ENCODE measurements at regions not wholly inside any gene's neighbourhood (a gene's known extent, or its start where the extent isn't known, plus 50 kb on each side); places are given as distances from the start of the nearest gene placed in this dataset.

GRCh38 chr5:133853646-133854365 lies 114.6 kb downstream of the C5orf15 start:
- DNase-seq, result no peak

- DNase-seq, result no peak
Measured at GRCh38 chr5:133851521-133851920, 116.9 kb downstream of the C5orf15 start.

DNA sequence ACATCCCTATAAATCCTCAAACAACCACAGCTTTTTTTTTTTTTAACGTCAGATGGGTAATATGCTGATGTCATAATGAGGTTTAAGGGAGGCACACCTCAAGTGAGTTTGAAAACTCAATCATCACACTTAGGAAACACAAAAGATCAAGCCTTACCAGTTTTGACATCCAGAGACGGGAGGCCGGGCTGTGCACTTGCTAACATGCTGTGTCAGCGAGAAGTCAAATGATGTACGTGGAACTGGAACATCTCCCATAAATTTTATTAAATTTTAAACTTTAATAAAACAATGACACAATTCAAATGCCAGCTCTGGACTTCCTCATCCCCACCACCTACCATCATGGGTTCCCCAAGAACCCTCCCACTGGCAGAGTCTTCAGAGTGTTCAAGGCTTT lies 117.6 kb downstream of the C5orf15 start:
- DNase-seq, result no peak

- DNase-seq, result no peak
Measured at GRCh38 chr5:133849116-133849515, 119.3 kb downstream of the C5orf15 start.

- DNase-seq, result no peak
Measured at GRCh38 chr5:133848341-133848811, 120.0 kb downstream of the C5orf15 start.

DNA sequence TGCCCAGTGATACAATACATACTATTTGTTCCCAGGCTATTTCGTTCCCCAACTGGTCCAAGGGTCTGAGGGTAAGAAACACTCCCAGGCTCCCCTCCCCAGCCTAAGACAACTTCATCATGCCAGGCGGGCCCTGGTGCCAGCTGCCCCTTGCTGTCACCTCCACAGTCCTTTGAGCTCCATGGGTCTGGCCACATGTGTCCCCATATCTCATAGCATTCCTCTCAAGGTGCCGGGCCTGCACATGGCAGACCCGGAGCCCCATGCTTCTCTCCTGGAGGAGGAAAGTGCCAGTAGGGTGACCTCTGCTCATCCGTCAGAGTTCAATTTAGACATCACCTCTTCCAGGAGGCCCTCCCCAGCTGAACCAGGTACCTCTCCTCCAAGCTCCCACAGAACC lies 120.5 kb downstream of the C5orf15 start:
- no peak for DNase-seq

DNA sequence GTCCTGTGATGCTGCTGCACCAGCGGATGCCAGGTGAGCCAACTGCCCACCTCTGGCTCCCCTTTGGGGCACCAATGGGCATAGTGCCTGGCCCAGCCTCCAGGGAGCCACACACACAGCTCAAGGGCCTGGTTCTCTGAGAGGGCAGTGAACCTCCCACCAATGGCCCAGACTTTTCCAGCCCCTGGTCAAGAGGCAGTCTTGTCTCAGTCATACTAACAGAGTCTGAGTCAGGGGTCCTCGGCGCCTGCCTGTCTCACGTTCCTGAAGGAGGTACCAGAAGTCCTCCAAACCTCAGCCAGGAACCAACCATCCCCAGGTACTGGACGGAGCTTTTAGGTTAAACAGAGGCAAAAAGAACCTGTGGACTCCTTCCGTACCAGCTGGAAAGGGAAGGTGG lies 121.1 kb downstream of the C5orf15 start:
- DNase-seq, result no peak

GRCh38 chr5:133846478-133847226 lies 121.8 kb downstream of the C5orf15 start:
- no peak for DNase-seq

GRCh38 chr5:133845271-133845670 lies 123.2 kb downstream of the C5orf15 start:
- no peak for DNase-seq

GRCh38 chr5:133844836-133845235 lies 123.6 kb downstream of the C5orf15 start:
- DNase-seq, result no peak

- no peak for DNase-seq
Measured at GRCh38 chr5:133843911-133844310, 124.5 kb downstream of the C5orf15 start.

DNA sequence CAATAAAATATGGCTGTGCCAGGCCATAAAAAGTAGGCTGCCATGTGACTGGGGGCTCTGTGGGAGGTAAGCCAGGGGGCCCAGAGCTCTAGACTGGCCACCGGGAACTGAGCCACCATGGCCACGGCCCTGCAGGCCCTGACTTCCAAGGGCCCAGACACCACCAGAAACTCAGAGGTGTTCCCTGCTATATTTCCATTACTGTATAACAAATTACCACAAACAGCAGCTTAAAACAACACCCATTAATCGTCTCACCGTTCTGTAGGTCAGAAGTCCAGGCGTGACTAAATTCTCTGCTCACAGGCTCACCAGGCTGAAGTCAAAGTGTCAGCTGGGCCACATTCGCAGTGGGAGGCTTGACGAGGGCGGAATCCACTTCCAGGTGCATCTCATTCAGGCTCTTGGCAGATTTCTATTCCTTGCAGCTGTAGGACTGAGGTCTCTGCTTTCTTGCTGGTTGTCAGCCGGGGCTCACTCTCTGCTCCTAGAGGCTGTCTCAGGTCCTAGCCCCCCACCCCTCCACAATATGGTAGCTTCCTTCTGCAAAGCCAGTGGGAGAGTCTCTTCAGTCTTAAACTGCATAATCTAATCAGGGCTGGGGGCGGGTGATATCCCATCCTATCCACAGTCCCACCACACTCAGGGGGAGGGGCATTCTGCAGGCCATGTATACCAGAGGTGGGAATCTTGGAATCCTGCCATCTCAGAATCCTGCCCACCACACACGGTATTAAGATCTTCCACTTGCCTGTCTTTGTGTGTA lies 125.4 kb downstream of the C5orf15 start:
- DNase-seq, result no peak

DNA sequence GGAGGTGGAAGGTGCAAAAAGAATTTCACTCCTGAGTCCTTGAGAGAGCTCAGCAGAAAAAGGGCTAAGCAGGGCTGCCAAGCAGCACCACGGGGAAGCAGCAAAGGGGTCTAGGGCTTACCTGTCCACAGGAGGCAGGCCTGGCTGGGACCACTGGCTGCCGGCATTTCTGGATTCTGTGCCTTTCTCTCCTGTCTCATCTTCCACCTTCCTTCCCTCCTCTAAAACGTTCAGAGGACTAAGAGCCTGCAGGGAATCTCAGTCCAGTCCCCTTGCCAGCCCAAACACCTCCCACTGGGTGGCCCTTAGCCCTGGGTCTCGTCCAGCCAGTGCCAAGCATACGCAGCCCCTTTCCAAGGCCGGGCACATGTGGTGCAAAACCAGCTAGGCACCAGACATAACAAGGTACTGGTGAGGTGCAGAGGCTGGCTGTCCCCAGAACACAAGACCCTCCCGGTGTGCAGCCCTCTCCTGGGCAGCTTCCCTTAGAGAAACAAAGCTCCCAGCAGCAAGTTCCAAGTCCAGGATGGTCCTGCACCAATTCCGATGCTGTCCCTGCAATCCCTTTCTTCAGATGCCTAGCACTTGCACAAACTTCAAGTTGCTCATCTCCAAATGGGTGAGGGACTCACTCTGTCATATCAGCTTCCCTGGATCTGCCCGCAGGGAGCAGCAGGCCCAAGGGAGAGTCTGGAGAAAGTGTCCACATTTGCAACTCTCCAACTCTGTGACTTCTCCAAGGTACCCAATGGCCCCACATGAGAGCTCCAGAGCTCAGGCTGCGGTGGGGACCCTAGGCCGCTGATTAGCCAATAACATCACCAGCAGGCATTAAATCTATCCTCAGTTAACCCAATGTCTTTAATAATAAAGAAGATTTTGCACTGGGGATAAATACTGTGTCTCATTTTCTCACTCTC lies 126.3 kb downstream of the C5orf15 start:
- no peak for DNase-seq

GRCh38 chr5:133840168-133840567 lies 128.3 kb downstream of the C5orf15 start:
- DNase-seq, result no peak

DNA sequence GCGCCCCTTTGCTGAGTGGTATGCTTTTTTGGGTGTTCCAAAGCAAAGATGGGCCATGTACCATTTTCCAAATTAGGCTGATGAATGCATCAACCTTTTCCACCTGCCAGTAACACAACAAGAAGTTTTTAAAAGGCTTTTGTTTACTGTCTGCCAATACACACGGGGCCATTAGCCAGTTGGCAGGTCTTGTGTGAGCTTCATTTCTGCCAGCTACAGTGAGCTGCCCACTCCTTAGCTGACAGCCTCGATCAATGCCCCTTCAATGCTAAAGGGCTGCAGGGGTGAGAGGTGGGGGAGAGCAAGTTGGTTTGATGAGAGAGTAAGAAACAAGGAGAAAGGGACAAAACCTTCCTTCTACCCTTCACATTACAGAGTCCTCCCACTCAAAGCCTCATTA lies 128.7 kb downstream of the C5orf15 start:
- DNase-seq, result no peak

- no peak for DNase-seq
Measured at GRCh38 chr5:133839090-133839489, 129.3 kb downstream of the C5orf15 start.

DNA sequence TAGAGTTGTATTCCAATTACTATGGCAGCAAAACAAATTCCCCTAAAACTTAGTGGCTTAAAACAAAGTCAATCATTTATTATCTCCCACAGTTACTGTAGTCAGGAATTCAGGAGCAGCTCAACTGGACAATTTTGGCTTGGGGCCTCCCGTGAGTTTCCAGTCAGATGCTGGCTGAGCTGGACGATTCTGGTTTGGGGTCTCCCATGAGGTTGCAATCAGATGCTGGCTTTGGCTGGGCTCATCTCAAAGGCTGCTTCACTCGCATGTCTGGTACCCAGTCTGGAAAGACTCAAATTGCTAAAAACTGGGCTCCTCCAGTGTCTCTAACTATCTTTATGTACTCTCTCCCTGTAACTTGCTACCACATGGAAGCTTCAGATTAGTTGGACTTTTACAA lies 130.1 kb downstream of the C5orf15 start:
- no peak for DNase-seq

GRCh38 chr5:133831491-133832224 lies 136.8 kb downstream of the C5orf15 start:
- no peak for DNase-seq

- no peak for DNase-seq
Measured at GRCh38 chr5:133830911-133831310, 137.5 kb downstream of the C5orf15 start.

GRCh38 chr5:133830281-133830680 lies 138.1 kb downstream of the C5orf15 start:
- no peak for DNase-seq

- DNase-seq, result no peak
Measured at GRCh38 chr5:133829786-133830185, 138.6 kb downstream of the C5orf15 start.

- no peak for DNase-seq
Measured at GRCh38 chr5:133828722-133829121, 139.7 kb downstream of the C5orf15 start.
